Jurkat, Clone E6-1 (cell line): ENCODE measurements at regions not wholly inside any gene's neighbourhood (a gene's known extent, or its start where the extent isn't known, plus 50 kb on each side); places are given as distances from the start of the nearest gene placed in this dataset.

ENCODE experiments used
- DNase-seq: peaks from one replicate; pipeline ENCODE4 v3.0.0-alpha.2; 2011; ENCODE audit warnings: low read depth, low spot score
- H3K4me3 ChIP-seq: 2 replicates; pipeline ENCODE4 v1.5.1; 2011; ENCODE audit warnings: mild to moderate bottlenecking, low read length, control low read depth, moderate library complexity

DNA sequence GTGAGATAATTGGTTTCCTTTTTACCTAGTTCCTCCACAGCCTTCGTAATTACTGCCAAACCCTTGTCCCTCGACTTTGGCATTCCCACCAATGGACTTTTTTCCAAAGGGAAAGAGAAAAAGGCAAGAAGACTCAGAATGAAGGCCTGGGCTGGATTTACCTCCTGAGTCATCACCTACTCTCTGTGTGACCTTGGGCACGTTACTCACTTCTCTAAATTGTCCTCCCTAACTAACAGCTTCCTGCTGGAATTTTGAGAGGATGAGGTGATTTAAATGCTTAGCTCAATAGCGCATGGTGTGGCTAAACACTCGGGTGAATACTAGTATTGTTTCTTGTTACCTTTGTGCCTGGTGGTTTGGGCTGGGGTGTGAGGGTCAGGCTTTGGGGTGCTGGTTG, 146.6 kb downstream of the DHX35 start:
- DNase-seq: no peak

DNA sequence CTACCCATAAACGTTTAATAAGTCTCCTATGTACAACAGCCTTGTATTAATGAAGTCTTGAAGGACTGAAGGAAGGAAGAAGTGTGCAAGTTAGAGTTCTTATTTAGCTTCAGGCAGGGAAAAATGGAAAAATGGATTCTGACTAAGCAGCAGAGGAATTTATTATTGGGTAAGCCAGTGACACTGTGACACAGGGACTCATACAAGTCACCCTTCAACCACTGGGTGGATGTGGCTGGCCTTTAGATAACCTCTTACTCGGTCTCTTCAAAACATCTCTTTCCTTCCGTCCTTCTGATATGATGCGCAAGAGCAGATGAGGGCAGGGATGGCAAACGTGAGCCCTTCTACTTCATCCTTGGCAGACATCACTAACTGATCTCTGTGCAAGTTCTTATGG, 145.6 kb downstream of the DHX35 start:
- no peak for DNase-seq
- H3K4me3 ChIP-seq: no peak overlapping the region

More for the DNA sequence above, 146.6 kb downstream of the DHX35 start:
- H3K4me3 ChIP-seq: no peak overlapping the region

DNA sequence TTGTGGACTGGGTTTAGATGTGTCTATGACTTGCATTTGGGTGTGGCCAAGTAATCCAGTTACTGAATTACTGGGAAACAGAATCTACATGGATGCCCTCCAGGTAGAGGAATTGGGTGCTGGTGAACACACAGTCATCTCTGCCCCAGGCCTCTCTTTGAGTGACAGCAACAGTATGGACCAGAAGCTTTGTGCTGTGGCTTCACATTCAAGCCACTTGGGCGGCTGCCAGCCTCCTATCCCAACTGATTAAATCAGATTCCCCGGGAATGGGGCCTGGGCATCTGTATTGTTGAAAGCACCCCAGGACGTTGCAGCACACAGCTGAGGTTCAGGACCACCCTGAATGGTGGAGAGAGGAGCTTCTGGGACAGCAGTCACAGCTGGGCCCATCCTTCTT, 144.6 kb downstream of the DHX35 start:
- DNase-seq: no peak
- no peak overlapping the region for H3K4me3 ChIP-seq

DNA sequence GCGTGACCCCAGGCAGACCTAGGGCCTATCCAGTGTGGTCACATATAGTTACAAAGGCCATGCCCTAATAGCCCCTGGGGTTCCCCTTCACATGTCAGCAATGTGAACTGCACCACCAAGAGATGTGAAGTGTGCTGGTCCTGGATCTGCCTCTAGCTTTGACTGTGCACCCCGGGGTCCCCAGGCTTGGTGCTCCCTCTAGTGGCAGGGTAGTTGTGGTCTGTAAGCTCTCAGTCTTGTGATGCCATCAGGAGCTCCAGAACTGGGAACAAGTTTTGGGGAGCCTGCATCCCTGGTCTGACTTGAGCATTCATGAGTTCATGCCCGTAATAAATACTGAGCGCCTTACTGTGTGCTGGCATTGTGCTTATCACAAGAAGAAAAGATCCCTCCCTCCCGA, 143.4 kb downstream of the DHX35 start:
- no peak for DNase-seq
- H3K4me3 ChIP-seq: no peak overlapping the region

DNA sequence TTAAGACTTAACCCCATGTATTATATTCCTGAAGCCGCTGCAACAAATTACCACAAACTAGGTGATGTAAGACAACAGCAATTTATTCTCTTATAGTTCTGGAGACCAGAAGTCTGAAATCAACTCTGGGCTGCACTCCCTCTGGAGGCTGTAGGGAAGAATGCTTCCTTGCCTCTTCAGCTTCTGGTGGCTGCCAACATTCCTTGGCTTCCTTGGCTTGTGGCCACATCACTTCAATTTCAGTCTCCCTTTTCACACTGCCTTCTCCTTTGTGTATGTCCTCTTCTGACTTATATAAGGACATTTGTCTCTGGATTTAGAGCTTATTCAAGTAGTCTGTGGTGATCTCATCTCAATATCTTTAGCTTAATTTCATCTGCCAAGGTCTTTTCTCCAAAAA, 141.6 kb downstream of the DHX35 start:
- H3K4me3 ChIP-seq: no peak overlapping the region
- no peak for DNase-seq

DNA sequence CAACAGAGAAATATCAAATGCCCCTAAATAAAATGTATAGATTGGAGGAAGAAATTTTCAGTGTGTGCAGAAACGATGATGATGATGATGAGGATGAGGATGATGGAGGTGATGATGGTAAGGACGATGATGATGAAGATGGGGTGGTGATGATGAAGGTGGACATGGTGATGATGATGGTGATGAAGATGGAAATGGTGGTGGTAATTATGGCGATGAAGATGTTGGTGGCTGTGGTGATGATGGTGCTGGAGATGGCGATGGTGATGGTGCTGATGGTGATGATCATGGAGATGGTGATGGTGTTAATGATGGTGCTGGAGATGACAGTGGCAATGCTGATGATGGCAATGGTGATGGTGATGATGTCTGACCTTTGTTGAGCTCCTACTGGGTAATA, 141.2 kb downstream of the DHX35 start:
- no peak overlapping the region for H3K4me3 ChIP-seq
- no peak for DNase-seq

DNA sequence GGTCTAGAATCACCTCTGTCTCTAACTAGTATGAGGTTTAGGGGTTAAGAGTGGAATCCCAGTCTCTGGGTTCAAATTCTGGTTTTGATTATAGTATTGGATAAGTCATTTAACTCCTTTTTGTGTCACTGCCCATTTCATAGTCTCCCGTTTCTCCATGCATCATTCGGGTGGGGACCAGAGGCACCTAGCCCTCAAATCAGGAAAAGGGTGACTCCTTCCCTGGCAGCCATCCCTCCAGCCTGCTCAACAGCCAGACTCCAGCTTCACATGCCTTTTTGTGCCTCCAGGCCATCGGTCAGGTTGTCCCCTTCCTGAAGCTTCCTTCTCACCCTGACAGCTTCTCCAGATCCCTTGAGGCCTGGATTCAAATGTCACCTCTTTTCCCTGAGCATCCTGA, 139.8 kb downstream of the DHX35 start:
- no peak overlapping the region for H3K4me3 ChIP-seq
- no peak for DNase-seq

DNA sequence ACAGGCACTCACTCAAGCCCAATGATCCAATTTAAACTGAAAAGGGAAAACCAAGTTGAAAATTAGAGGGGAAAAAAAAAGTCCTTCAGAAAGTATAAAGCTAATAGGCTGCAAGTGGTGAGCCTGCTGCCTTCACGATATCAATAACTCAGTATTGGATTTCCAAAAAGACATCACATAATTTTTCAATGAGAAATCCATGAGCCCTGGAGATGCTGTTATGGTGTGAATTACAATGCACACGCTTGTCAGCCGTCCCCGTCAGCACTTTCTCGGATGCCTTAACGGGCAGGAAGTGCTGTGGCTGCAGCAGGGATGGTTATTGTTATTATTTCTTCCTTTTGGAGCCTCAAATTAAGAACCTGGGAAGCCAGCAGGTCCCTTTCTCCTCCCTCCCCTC, 138.5 kb downstream of the DHX35 start:
- H3K4me3 ChIP-seq: no peak overlapping the region

DNA sequence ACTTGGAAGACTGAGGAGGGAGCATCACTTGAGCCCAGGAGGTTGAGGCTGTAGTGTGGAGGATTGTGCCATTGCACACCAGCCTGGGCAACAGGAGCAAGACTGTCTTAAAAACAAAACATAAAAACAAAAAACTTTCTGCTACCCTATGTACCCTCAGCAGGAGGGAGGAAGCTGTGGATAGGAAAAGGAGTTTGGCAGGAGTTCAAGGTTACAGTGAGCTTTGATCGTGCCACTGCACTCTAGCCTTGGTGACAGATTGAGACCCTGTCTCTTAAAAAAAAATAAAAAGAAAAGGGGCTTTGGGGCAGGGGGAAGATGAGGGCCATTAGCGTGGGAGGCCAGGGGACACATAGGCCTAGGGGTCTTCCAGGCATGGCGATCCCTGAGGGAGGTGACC, 135.7 kb downstream of the DHX35 start:
- no peak overlapping the region for H3K4me3 ChIP-seq
- peak; percentile 38 for DNase-seq

More for the DNA sequence above, 138.5 kb downstream of the DHX35 start:
- DNase-seq: no peak

DNA sequence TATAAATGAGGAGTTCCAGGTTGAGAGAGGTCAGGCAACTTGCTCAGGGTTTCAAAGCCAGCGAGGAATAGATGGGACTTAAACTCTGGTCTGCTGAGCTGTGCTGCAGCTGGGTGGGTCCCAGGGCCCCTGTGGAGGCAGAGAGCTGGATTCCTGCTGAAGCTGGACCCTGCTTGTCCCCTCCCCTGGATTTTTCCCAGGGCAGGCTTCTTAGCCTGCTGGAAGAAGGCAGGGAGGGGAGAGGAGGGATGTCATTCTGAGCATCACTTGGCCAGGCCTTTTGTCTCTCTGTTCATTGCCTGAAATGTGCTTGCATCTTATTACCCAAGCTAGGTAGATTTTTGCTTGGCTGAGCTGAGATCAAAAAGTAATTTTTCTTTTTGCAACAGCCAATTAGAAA, 133.7 kb downstream of the DHX35 start:
- DNase-seq: no peak
- H3K4me3 ChIP-seq: no peak overlapping the region

DNA sequence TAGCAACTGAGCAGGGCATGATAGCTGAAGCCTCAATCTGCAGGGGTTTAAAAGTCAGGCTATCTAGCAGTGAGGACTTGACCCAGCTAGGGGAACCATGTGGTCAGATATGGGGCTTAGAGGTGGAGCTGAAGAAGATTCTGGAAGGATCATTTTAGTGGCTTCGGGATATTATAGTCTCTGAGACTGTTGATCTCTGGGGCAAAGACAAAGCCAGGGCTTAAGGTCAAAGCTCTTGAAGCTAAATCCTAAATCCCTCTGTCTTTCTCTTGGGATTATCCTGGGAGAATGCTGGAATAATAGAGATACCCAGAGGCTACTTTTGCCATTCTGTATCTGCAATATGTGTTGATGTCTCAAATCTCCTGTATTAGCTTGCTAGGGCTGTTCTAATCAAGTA, 132.2 kb downstream of the DHX35 start:
- DNase-seq: no peak
- H3K4me3 ChIP-seq: no peak overlapping the region

DNA sequence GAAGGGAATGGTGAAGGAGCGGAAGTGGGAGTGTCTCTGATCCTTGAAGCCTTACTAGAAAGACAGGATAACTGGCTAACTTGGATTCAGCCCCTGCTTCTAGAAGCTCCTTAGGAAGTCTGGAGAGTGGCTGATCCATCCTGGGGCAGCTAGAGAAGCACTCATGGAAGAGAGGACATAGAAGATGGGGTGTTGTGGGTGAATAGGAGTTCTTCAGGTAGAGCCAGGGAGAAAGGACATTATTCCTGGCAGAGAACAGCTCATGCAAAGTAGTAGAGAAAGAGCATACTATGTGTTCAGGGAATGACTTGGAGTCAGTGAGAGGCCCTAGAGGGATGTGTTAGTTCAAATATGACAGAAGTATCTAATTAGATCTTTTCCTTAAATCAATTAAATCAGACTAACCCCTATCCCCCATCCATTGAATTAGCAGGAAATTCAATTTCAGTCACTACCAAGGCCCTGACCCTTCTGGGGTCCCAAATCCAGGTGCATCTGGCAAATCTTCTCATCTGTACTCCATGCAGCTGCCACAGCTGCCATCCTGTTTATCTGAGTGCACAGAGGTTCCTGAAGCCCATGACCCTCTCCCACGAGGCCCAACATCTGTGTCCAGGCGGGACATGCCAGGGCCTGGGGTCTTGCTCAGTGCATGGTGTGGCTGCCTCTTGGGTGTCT, 130.7 kb downstream of the DHX35 start:
- DNase-seq: no peak
- no peak overlapping the region for H3K4me3 ChIP-seq

DNA sequence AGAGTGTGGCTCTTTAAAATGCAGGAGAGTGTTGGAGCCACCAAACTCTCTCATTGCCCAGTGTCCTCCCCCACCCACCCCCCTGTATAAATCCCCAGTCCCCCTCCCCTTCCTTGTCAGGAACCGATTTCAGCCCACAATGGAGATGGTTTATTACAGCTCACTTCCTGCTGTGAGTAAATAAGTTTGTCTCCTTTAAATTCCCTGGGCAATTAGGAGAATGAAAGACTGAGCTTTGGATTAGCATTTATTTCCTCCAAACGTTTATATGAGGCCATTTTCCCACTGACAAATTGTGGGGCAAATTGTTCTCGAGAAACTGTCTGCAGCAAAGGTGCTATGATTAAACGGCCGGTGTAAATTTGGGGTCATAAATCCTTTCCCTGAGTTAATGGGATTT, 128.8 kb downstream of the DHX35 start:
- no peak overlapping the region for H3K4me3 ChIP-seq
- DNase-seq: no peak

DNA sequence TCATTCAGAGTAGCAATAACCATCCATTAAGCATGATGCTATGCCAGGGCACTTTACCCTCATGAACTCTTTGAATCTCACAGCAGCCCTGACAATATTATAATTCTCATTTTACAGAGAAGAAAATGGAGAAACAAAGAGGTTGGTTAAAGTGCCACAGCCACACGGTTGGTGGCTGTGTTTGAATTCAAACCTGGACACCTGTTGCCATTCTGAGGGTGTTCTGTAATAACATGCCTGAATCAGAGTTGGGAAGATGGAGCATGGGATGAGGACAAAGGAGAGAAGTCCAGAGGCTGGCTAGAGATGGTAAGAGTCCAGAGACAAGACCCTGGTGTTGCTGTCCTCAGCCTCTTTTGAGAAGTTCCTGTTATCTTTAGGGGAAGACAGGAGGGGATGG, 127.7 kb downstream of the DHX35 start:
- H3K4me3 ChIP-seq: no peak overlapping the region

More for the DNA sequence above, 127.7 kb downstream of the DHX35 start:
- DNase-seq: no peak
